ENCODE measurements at regions not wholly inside any gene's neighbourhood (a gene's known extent, or its start where the extent isn't known, plus 50 kb on each side); places are given as distances from the start of the nearest gene placed in this dataset.

- TF ChIP-seq, protein P1, sequence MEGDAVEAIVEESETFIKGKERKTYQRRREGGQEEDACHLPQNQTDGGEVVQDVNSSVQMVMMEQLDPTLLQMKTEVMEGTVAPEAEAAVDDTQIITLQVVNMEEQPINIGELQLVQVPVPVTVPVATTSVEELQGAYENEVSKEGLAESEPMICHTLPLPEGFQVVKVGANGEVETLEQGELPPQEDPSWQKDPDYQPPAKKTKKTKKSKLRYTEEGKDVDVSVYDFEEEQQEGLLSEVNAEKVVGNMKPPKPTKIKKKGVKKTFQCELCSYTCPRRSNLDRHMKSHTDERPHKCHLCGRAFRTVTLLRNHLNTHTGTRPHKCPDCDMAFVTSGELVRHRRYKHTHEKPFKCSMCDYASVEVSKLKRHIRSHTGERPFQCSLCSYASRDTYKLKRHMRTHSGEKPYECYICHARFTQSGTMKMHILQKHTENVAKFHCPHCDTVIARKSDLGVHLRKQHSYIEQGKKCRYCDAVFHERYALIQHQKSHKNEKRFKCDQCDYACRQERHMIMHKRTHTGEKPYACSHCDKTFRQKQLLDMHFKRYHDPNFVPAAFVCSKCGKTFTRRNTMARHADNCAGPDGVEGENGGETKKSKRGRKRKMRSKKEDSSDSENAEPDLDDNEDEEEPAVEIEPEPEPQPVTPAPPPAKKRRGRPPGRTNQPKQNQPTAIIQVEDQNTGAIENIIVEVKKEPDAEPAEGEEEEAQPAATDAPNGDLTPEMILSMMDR (IDR thresholded peaks at IDR 0.05), result no peak
- TF ChIP-seq POLR2A (IDR thresholded peaks at IDR 0.05), result no peak
Observed at GRCh38 chr7:152564656-152565250, 111.2 kb downstream of the XRCC2 start.

Data from right lobe of liver (tissue), 4 donors.